ENCODE measurements at regions not wholly inside any gene's neighbourhood (a gene's known extent, or its start where the extent isn't known, plus 50 kb on each side); places are given as distances from the start of the nearest gene placed in this dataset.
"Not testable (repeated sequence)": the region's sequence is repeated elsewhere in the genome, so short reads cannot be mapped to it uniquely, and the experiment has no call there.

DNA sequence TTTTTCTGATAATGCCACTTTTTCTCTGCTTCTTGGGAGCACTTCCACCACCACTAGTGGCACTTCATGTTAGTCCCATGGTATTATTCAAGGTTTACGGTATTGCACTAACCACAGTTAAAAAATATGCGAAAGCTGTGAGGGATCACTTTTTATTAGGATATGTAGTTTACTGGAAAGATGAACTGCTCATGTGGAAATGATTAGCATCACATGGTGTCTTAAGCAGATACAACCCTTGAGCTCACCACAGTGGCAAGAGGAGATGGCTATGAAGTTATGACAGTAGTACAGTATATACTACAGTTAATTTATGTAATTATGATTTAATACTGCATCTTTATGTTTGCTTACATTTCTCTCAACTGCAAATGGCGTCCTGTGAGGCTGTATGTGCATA is 134.5 kb upstream of the HMGN3 start:
- intact Hi-C loops (cut with DNase I; ENCODE audit: low total_unique reads) = no loop called here
- Histone ChIP-seq H3K4me1 (peaks cover 0 to 8% (median 0%) of the 10 kb centered on the region in 4 donors), H3K9me3 (peaks cover 0 to 34% (median 24%) of the 10 kb centered on the region in 4 donors), H3K27ac (no peak overlapping the region), H3K27me3 (no peaks in the 10 kb centered on the region), H3K4me3 (no peak overlapping the region), H3K36me3 (no peaks in the 10 kb centered on the region)
- DNase-seq = no peak
- TF ChIP-seq POLR2AphosphoS5 (IDR thresholded peaks at IDR 0.05) (no peak), POLR2A (IDR thresholded peaks at IDR 0.05) (no peak), EP300 (IDR thresholded peaks at IDR 0.05) (no peak)
- TF ChIP-seq, protein P1, sequence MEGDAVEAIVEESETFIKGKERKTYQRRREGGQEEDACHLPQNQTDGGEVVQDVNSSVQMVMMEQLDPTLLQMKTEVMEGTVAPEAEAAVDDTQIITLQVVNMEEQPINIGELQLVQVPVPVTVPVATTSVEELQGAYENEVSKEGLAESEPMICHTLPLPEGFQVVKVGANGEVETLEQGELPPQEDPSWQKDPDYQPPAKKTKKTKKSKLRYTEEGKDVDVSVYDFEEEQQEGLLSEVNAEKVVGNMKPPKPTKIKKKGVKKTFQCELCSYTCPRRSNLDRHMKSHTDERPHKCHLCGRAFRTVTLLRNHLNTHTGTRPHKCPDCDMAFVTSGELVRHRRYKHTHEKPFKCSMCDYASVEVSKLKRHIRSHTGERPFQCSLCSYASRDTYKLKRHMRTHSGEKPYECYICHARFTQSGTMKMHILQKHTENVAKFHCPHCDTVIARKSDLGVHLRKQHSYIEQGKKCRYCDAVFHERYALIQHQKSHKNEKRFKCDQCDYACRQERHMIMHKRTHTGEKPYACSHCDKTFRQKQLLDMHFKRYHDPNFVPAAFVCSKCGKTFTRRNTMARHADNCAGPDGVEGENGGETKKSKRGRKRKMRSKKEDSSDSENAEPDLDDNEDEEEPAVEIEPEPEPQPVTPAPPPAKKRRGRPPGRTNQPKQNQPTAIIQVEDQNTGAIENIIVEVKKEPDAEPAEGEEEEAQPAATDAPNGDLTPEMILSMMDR (IDR thresholded peaks at IDR 0.05) = no peak
- WGBS, 5 donors = 86 to 95% (median 91%) methylated on average over 3 of the region's 3 CpGs

DNA sequence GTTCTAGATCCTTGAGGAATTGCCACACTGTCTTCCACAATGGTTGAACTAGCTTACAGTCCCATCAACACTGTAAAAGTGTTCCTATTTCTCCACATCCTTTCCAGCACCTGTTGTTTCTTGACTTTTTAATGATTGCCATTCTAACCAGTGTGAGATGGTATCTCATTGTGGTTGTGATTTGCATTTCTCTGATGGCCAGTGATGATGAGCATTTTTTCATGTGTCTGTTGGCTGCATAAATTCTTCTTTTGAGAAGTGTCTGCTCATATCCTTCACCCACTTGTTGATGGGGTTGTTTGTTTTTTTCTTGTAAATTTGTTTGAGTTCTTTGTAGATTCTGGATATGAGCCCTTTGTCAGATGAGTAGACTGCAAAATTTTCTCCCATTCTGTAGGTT is 129.0 kb upstream of the HMGN3 start:
- DNase-seq; H3K27ac ChIP-seq; H3K4me1 ChIP-seq; H3K36me3 ChIP-seq; H3K27me3 ChIP-seq; H3K4me3 ChIP-seq; intact Hi-C loops (cut with DNase I; ENCODE audit: low total_unique reads): not testable (repeated sequence)
- H3K9me3 ChIP-seq = peaks cover 0 to 38% (median 25%) of the 10 kb centered on the region in 4 donors

- H3K27ac ChIP-seq; H3K27me3 ChIP-seq; H3K4me1 ChIP-seq; intact Hi-C loops (cut with DNase I; ENCODE audit: low total_unique reads); H3K36me3 ChIP-seq; DNase-seq; H3K4me3 ChIP-seq: not testable (repeated sequence)
- H3K9me3 ChIP-seq = peaks cover 0 to 22% (median 17%) of the 10 kb centered on the region in 4 donors
- WGBS, 5 donors = 89 to 98% (median 96%) methylated on average over 2 of the region's 2 CpGs
Observed at GRCh38 chr6:79361074-79361473, 126.6 kb upstream of the HMGN3 start.

- H3K36me3 ChIP-seq = no peaks in the 10 kb centered on the region
- 83 to 96% (median 91%) methylated on average over 4 of the region's 4 CpGs for WGBS, 5 donors
- intact Hi-C loops (cut with DNase I; ENCODE audit: low total_unique reads) = no loop called here
- no peak overlapping the region for H3K4me3 ChIP-seq
- no peaks in the 10 kb centered on the region for H3K27me3 ChIP-seq
- TF ChIP-seq, protein P1 (IDR thresholded peaks at IDR 0.05) = no peak
- TF ChIP-seq POLR2AphosphoS5 (IDR thresholded peaks at IDR 0.05) (no peak), POLR2A (IDR thresholded peaks at IDR 0.05) (no peak), EP300 (IDR thresholded peaks at IDR 0.05) (no peak)
- H3K9me3 ChIP-seq = peaks cover 0 to 12% (median 5%) of the 10 kb centered on the region in 4 donors
- no peak overlapping the region for H3K27ac ChIP-seq
- DNase-seq = no peak
- H3K4me1 ChIP-seq = no peaks in the 10 kb centered on the region
Observed at GRCh38 chr6:79353226-79353625, 118.7 kb upstream of the HMGN3 start.

DNA sequence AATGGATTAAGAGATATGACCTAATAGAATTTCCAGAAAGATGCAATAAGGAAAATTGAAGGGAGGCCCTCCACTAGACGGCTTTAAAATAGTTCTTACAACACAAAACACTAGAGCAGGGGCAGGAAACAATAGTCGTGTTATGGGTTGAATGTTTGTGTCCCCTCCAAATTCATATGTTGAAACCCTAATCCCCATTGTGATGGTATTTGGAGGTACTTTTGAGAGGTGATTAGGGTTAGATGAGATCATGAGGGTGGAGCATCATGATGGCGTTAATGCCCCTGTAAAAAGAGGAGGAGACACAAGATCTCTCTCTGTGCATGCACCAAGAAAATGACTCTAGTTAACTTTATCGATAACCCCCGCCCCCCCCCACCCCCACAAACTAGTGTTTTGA is 104.0 kb upstream of the HMGN3 start:
- intact Hi-C loops (cut with DNase I; ENCODE audit: low total_unique reads) = no loop called here
- TF ChIP-seq POLR2A (IDR thresholded peaks at IDR 0.05) (no peak), POLR2AphosphoS5 (IDR thresholded peaks at IDR 0.05) (no peak), EP300 (IDR thresholded peaks at IDR 0.05) (no peak)
- TF ChIP-seq, protein P1 (IDR thresholded peaks at IDR 0.05) = no peak
- no peaks in the 10 kb centered on the region for H3K9me3 ChIP-seq
- H3K36me3 ChIP-seq = no peaks in the 10 kb centered on the region
- no peak overlapping the region for H3K27ac ChIP-seq
- no peaks in the 10 kb centered on the region for H3K4me1 ChIP-seq
- no peak for DNase-seq
- H3K27me3 ChIP-seq = no peaks in the 10 kb centered on the region
- 61 to 78% (median 69%) methylated on average over 5 of the region's 5 CpGs for whole genome bisulfite sequencing, 5 donors
- no peak overlapping the region for H3K4me3 ChIP-seq

Measured in stomach (tissue), 8 donors.